GM13976 (cell line): ENCODE measurements at regions not wholly inside any gene's neighbourhood (a gene's known extent, or its start where the extent isn't known, plus 50 kb on each side); places are given as distances from the start of the nearest gene placed in this dataset.

Experiments used
- DNase-seq: peaks from one replicate; pipeline ENCODE4 v3.0.0; 2012; ENCODE audit warnings: low spot score
- in situ Hi-C: fragments of 300-500 bp; cut with MboI; formaldehyde crosslinking; loops from one replicate; pipeline ENCODE4 v1.12.0; 2022; ENCODE audit warnings: low sequenced_read_pairs, mixed read lengths, inconsistent platforms; ENCODE audit not compliant: unreplicated experiment
- TF ChIP-seq, protein P1 (sequence below): IDR thresholded peaks from 2 replicates; pipeline ENCODE4 v1.5.1; 2012; ENCODE audit warnings: borderline replicate concordance, mild to moderate bottlenecking; ENCODE audit not compliant: insufficient read depth; ENCODE audit errors: extremely low read depth, missing control alignments, control extremely low read depth

- DNase-seq = no peak
- TF ChIP-seq, protein P1, sequence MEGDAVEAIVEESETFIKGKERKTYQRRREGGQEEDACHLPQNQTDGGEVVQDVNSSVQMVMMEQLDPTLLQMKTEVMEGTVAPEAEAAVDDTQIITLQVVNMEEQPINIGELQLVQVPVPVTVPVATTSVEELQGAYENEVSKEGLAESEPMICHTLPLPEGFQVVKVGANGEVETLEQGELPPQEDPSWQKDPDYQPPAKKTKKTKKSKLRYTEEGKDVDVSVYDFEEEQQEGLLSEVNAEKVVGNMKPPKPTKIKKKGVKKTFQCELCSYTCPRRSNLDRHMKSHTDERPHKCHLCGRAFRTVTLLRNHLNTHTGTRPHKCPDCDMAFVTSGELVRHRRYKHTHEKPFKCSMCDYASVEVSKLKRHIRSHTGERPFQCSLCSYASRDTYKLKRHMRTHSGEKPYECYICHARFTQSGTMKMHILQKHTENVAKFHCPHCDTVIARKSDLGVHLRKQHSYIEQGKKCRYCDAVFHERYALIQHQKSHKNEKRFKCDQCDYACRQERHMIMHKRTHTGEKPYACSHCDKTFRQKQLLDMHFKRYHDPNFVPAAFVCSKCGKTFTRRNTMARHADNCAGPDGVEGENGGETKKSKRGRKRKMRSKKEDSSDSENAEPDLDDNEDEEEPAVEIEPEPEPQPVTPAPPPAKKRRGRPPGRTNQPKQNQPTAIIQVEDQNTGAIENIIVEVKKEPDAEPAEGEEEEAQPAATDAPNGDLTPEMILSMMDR = no peak
- in situ Hi-C loops = loop anchor here (10.0 kb wide), 1 partner anchor 91 kb away; no protein-coding TSS in a partner anchor
These were observed 67.4 kb upstream of the BHLHE23 start for GRCh38 chr20:63074182-63074581.

DNA sequence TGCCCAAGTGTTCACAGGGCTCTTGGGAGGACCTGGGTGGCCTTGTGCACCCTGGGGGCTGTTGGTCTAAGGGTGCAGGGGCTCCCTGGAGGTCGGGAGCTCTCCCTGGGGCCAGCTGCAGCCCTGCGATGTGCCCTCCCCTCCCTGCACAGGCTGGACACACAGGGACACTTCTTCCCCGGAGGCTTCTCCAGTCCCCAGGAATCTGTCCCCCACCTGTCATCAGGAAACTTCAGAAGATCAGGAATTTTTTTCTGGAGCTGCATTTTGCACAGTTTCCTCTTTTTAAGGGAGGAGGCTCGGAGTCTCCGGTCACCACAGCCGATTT, 66.9 kb upstream of the BHLHE23 start:
- DNase-seq = no peak
- TF ChIP-seq, protein P1 = no peak
- in situ Hi-C loops = loop anchor here (10.0 kb wide), 1 partner anchor 91 kb away; no protein-coding TSS in a partner anchor

- TF ChIP-seq, protein P1 = no peak
- in situ Hi-C loops = loop anchor here (10.0 kb wide), 1 partner anchor 92 kb away; no protein-coding TSS in a partner anchor
- DNase-seq = no peak
These were observed 66.4 kb upstream of the BHLHE23 start for GRCh38 chr20:63072991-63073737.

DNA sequence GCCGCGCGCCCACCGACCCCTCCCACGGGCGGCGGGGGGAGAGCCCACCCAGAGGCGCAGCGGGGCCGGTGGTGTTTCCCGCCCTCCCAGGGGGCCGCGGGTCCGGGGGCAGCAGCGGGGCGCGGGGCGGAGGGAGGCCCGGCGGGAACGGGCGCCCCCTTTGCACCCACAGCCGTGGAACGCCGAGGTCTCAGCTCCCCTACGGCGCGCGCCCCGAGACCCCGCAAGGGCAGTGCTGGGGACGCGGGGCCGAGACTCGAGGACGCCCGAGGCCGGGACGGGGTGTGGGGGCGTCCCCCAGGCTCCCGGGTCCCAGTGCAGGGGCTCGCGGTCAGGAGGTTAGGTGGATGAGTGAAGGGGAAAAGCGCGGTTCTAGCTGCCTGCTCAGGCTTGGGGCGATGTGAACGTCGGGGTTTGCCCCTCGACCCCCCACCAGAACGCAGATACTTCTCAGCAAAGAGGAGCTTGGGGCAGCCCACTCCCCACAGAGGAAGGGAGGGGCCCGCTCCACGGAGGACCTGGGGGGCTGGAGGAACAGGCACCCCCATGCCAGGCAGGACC, 65.5 kb upstream of the BHLHE23 start:
- in situ Hi-C loops = loop anchor here (10.0 kb wide), 1 partner anchor 92 kb away; no protein-coding TSS in a partner anchor
- TF ChIP-seq, protein P1 = no peak
- DNase-seq = no peak

DNA sequence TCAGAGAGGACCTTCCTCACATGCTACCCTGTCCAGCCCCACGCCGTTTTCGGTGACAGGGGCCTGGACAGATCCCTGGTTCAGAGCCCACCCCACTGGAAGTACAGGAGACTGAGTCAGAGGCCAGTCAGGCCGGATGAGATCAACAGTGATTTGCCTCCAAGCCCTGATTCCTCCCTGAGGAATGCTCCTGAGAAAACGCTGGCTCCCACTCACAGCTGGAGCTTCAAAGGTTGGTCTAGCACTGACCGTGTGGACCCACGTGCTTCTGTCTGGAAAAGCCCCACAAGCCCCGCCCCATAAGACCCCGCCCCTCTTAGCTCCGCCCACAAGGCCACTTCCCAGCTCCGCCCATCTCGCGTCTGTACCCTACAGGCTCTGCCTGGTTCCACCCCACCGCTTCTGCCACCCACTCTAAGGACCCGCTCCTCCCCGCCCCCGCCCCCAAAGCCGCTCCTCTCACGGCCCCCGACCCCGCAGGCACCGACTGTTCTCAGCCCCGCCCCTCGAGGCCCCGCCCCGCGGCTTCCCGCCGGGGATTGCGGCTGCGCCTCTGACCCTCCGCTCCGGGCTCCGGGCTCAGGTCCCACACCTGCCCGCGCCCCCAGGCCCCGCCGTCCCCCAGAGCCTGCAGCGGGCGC, 64.9 kb upstream of the BHLHE23 start:
- DNase-seq = no peak
- in situ Hi-C loops = loop anchor here (10.0 kb wide), 1 partner anchor 93 kb away; no protein-coding TSS in a partner anchor
- TF ChIP-seq, protein P1 = no peak

- in situ Hi-C loops = loop anchor here (10.0 kb wide), 1 partner anchor 94 kb away; no protein-coding TSS in a partner anchor
- TF ChIP-seq, protein P1 = no peak
- DNase-seq = no peak
These were observed 64.2 kb upstream of the BHLHE23 start for GRCh38 chr20:63070771-63071540.
